Hepatocyte (in vitro differentiated cells): ENCODE measurements at regions not wholly inside any gene's neighbourhood (a gene's known extent, or its start where the extent isn't known, plus 50 kb on each side); places are given as distances from the start of the nearest gene placed in this dataset.

Experiments used
- EZH2 ChIP-seq: fragments of 200-600 bp; sonication (generic); IDR thresholded peaks from 2 replicates; pipeline ENCODE4 v1.6.1; 2016; ENCODE audit warnings: antibody characterized with exemption, mild to moderate bottlenecking, borderline replicate concordance
- TF ChIP-seq, protein P1 (sequence below): fragments of 200-600 bp; sonication (generic); IDR thresholded peaks from 2 replicates; pipeline ENCODE4 v1.5.1; 2016; ENCODE audit warnings: antibody characterized with exemption, mild to moderate bottlenecking; ENCODE audit not compliant: poor library complexity

DNA sequence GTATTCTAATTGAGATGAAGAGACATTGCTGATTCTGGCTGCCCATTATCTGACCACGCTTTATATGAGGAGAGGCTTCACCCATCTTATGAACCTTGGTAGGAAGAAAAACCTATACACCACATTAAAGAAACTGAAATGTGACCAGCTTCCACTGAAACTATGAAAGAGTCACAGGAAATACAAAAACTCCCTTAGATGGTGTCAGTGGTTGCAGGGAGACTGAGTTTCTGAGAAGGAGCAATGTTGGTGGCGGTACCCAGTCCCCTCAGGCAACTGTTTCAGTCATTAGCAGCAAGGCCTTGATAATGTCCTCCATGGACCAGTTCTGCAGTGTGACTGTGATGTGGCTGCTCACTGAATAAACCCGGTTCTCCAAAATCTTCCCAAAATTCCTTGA lies 110.5 kb upstream of the FTMT start:
- no peak for TF ChIP-seq EZH2
- TF ChIP-seq, protein P1, sequence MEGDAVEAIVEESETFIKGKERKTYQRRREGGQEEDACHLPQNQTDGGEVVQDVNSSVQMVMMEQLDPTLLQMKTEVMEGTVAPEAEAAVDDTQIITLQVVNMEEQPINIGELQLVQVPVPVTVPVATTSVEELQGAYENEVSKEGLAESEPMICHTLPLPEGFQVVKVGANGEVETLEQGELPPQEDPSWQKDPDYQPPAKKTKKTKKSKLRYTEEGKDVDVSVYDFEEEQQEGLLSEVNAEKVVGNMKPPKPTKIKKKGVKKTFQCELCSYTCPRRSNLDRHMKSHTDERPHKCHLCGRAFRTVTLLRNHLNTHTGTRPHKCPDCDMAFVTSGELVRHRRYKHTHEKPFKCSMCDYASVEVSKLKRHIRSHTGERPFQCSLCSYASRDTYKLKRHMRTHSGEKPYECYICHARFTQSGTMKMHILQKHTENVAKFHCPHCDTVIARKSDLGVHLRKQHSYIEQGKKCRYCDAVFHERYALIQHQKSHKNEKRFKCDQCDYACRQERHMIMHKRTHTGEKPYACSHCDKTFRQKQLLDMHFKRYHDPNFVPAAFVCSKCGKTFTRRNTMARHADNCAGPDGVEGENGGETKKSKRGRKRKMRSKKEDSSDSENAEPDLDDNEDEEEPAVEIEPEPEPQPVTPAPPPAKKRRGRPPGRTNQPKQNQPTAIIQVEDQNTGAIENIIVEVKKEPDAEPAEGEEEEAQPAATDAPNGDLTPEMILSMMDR: no peak
